ENCODE measurements at regions not wholly inside any gene's neighbourhood (a gene's known extent, or its start where the extent isn't known, plus 50 kb on each side); places are given as distances from the start of the nearest gene placed in this dataset.
"Not testable (repeated sequence)": the region's sequence is repeated elsewhere in the genome, so short reads cannot be mapped to it uniquely, and the experiment has no call there.

GRCh38 chr3:157856078-157856939, 249.9 kb downstream of the SHOX2 start:
- DNase-seq: no peak

GRCh38 chr3:157845839-157846238, 260.4 kb downstream of the SHOX2 start:
- in situ Hi-C loops (cut with HindIII; ENCODE audit: low pct_ligation_motif_present, low sequenced_read_pairs); DNase-seq; H3K36me3 ChIP-seq (replicated peaks); H3K4me3 ChIP-seq (ENCODE audit: low read depth, low read length); H3K27ac ChIP-seq; H3K27me3 ChIP-seq (replicated peaks): not testable (repeated sequence)

More at GRCh38 chr3:157856078-157856939, 249.9 kb downstream of the SHOX2 start:
- in situ Hi-C loops (cut with HindIII; ENCODE audit: low pct_ligation_motif_present, low sequenced_read_pairs): no loop called here
- Histone ChIP-seq H3K4me3 (ENCODE audit: low read depth, low read length) (no peak overlapping the region), H3K27ac (no peak overlapping the region), H3K27me3 (replicated peaks) (no peaks in the 10 kb centered on the region), H3K36me3 (replicated peaks) (no peaks in the 10 kb centered on the region)
- TF ChIP-seq CTCF (IDR thresholded peaks at IDR 0.05; ENCODE audit: low read depth, low read length, missing control alignments): no peak

GRCh38 chr3:157844800-157845565, 261.2 kb downstream of the SHOX2 start:
- no peak for DNase-seq
- no peak overlapping the region for H3K4me3 ChIP-seq (ENCODE audit: low read depth, low read length)
- no peaks in the 10 kb centered on the region for H3K27me3 ChIP-seq (replicated peaks)
- H3K36me3 ChIP-seq (replicated peaks): no peaks in the 10 kb centered on the region
- in situ Hi-C loops (cut with HindIII; ENCODE audit: low pct_ligation_motif_present, low sequenced_read_pairs): no loop called here
- no peak for TF ChIP-seq CTCF (IDR thresholded peaks at IDR 0.05; ENCODE audit: low read depth, low read length, missing control alignments)
- no peak overlapping the region for H3K27ac ChIP-seq

GRCh38 chr3:157844216-157844615, 262.0 kb downstream of the SHOX2 start:
- Histone ChIP-seq H3K27me3 (replicated peaks) (no peaks in the 10 kb centered on the region), H3K36me3 (replicated peaks) (no peaks in the 10 kb centered on the region), H3K27ac (no peak overlapping the region), H3K4me3 (ENCODE audit: low read depth, low read length) (no peak overlapping the region)
- in situ Hi-C loops (cut with HindIII; ENCODE audit: low pct_ligation_motif_present, low sequenced_read_pairs): no loop called here
- DNase-seq: no peak
- TF ChIP-seq CTCF (IDR thresholded peaks at IDR 0.05; ENCODE audit: low read depth, low read length, missing control alignments): no peak

- Histone ChIP-seq H3K4me3 (ENCODE audit: low read depth, low read length) (no peak overlapping the region), H3K27me3 (replicated peaks) (no peaks in the 10 kb centered on the region), H3K36me3 (replicated peaks) (no peaks in the 10 kb centered on the region), H3K27ac (no peak overlapping the region)
- in situ Hi-C loops (cut with HindIII; ENCODE audit: low pct_ligation_motif_present, low sequenced_read_pairs): no loop called here
- no peak for TF ChIP-seq CTCF (IDR thresholded peaks at IDR 0.05; ENCODE audit: low read depth, low read length, missing control alignments)
- no peak for DNase-seq
Measured at GRCh38 chr3:157841029-157841428, 265.2 kb downstream of the SHOX2 start.

GRCh38 chr3:157840564-157840963, 265.7 kb downstream of the SHOX2 start:
- DNase-seq: no peak
- no peaks in the 10 kb centered on the region for H3K27me3 ChIP-seq (replicated peaks)
- in situ Hi-C loops (cut with HindIII; ENCODE audit: low pct_ligation_motif_present, low sequenced_read_pairs): no loop called here
- H3K4me3 ChIP-seq (ENCODE audit: low read depth, low read length): no peak overlapping the region
- no peak overlapping the region for H3K27ac ChIP-seq
- no peak for TF ChIP-seq CTCF (IDR thresholded peaks at IDR 0.05; ENCODE audit: low read depth, low read length, missing control alignments)
- H3K36me3 ChIP-seq (replicated peaks): no peaks in the 10 kb centered on the region
